Stomach (tissue), 4 donors: ENCODE measurements at regions not wholly inside any gene's neighbourhood (a gene's known extent, or its start where the extent isn't known, plus 50 kb on each side); places are given as distances from the start of the nearest gene placed in this dataset.

Experiments used
- CTCF ChIP-seq, 7 experiments: fragments of 450-650 bp in 4 of 7; fragments of 200-600 bp in 3 of 7; sonication (generic) in 3 of 7; IDR thresholded peaks; one replicate each; pipeline ENCODE4 v1.5.1; 2016 to 2019; ENCODE audit warnings: antibody characterized with exemption in 7 of 7, control low read depth in 2 of 7, mild to moderate bottlenecking in 1 of 7
- EP300 ChIP-seq: sonication (generic); formaldehyde crosslinking; IDR thresholded peaks from one replicate; pipeline ENCODE4 v1.6.1; 2017; ENCODE audit warnings: antibody characterized with exemption
- POLR2A ChIP-seq, 4 donors: fragments of 450-650 bp; IDR thresholded peaks; one replicate each; pipeline ENCODE4 v1.6.1; 2016; ENCODE audit warnings: antibody characterized with exemption in 4 of 4, control low read depth in 2 of 4, mild to moderate bottlenecking in 1 of 4, moderate library complexity in 1 of 4
- POLR2AphosphoS5 ChIP-seq, 3 donors: sonication (generic); formaldehyde crosslinking; IDR thresholded peaks; one replicate each; pipeline ENCODE4 v1.6.1; 2016; ENCODE audit warnings: antibody characterized with exemption in 3 of 3

GRCh38 chr5:154562244-154562880 lies 84.3 kb upstream of the HAND1 start:
- TF ChIP-seq CTCF (IDR thresholded peaks at IDR 0.05), result no peak
- TF ChIP-seq POLR2A (IDR thresholded peaks at IDR 0.05), result no peak
- TF ChIP-seq POLR2AphosphoS5 (IDR thresholded peaks at IDR 0.05), result no peak
- no peak for TF ChIP-seq EP300
